ENCODE measurements at regions not wholly inside any gene's neighbourhood (a gene's known extent, or its start where the extent isn't known, plus 50 kb on each side); places are given as distances from the start of the nearest gene placed in this dataset.

- H3K27me3 ChIP-seq (replicated peaks; ENCODE audit: control insufficient read depth, insufficient read depth, low read length): no peaks in the 10 kb centered on the region
- H3K4me1 ChIP-seq (ENCODE audit: control insufficient read depth, insufficient read depth, low read length): no peaks in the 10 kb centered on the region
- no peaks in the 10 kb centered on the region for H3K9me3 ChIP-seq (ENCODE audit: control insufficient read depth, low read length)
- H3K4me3 ChIP-seq (ENCODE audit: low read length): no peak overlapping the region
- no peak for DNase-seq (ENCODE audit: low read depth)
- no peaks in the 10 kb centered on the region for H3K36me3 ChIP-seq (ENCODE audit: control insufficient read depth, insufficient read depth, low read length, severe bottlenecking)
- no peak overlapping the region for H3K9ac ChIP-seq (ENCODE audit: low read length)
Observed at GRCh38 chr9:2281031-2281802, 266.1 kb downstream of the SMARCA2 start.

DNA sequence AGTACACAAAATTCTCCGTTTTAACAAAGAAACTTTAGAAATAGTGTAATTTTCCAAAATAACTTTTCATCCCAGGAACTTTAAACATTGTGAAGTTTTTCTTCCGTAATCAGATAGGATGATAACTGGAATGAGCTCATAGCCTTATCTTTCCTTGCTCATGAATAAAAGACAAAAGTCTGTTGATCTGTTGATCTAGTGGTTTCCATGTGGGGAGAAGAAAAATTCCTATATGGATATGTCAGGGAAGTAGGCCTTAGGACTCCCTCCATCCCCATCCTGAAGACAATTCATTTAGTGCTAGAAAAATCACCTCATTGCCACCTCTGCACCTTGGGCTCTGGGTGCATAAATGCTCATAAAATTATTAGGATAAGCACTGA, 266.6 kb downstream of the SMARCA2 start:
- H3K9ac ChIP-seq (ENCODE audit: low read length): no peak overlapping the region
- H3K9me3 ChIP-seq (ENCODE audit: control insufficient read depth, low read length): no peaks in the 10 kb centered on the region
- no peak for DNase-seq (ENCODE audit: low read depth)
- H3K4me1 ChIP-seq (ENCODE audit: control insufficient read depth, insufficient read depth, low read length): no peaks in the 10 kb centered on the region
- no peaks in the 10 kb centered on the region for H3K27me3 ChIP-seq (replicated peaks; ENCODE audit: control insufficient read depth, insufficient read depth, low read length)
- no peak overlapping the region for H3K4me3 ChIP-seq (ENCODE audit: low read length)
- H3K36me3 ChIP-seq (ENCODE audit: control insufficient read depth, insufficient read depth, low read length, severe bottlenecking): no peaks in the 10 kb centered on the region

- no peaks in the 10 kb centered on the region for H3K9me3 ChIP-seq (ENCODE audit: control insufficient read depth, low read length)
- no peaks in the 10 kb centered on the region for H3K36me3 ChIP-seq (ENCODE audit: control insufficient read depth, insufficient read depth, low read length, severe bottlenecking)
- H3K27me3 ChIP-seq (replicated peaks; ENCODE audit: control insufficient read depth, insufficient read depth, low read length): peaks cover 5% of the 10 kb centered on the region
- no peak overlapping the region for H3K9ac ChIP-seq (ENCODE audit: low read length)
- H3K4me3 ChIP-seq (ENCODE audit: low read length): no peak overlapping the region
- no peaks in the 10 kb centered on the region for H3K4me1 ChIP-seq (ENCODE audit: control insufficient read depth, insufficient read depth, low read length)
- no peak for DNase-seq (ENCODE audit: low read depth)
Observed at GRCh38 chr9:2284770-2285169, 269.6 kb downstream of the SMARCA2 start.

DNA sequence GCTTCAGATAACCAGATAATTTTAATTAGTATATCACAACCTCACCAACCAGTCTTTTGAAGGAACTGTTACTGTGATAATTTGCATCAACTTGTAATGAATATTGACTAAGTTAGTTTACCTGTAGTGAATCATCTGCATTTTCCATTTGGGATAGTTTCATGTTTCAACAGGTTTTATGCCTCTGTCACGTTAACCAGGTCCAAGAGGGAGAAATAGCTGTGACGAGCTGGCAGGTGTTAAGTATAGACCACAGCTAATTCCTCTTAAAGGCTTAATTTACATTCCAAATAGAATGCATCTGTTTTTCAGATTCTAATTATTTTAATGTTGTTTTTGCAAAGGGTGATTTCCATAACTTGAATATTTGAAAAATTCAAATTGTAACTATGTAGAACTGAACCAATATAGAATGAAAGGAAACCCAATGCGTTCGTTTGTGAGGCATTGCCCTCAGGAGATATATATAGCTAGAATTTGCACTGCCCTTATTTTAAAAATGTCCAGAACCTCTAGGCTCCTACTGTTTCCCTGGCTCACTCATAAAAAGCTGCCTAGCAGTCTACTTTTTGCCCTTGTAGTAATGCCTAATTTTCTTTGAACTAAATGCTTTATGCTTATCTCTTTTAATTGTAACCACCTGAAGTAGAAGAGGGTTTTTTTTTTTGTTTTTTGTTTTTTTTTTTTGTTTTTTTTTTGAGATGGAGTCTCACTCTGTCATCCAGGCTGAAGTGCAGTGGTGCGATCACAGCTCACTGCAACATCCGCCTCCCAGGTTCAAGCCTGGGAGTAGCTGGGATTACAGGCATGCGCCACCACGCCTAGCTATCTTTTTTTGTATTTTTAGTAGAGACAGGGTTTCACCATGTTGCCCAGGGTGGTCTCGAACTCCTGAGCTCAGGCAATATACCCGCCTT, 270.5 kb downstream of the SMARCA2 start:
- Histone ChIP-seq H3K9me3 (ENCODE audit: control insufficient read depth, low read length) (no peaks in the 10 kb centered on the region), H3K9ac (ENCODE audit: low read length) (no peak overlapping the region), H3K27me3 (replicated peaks; ENCODE audit: control insufficient read depth, insufficient read depth, low read length) (peaks cover 5% of the 10 kb centered on the region), H3K4me3 (ENCODE audit: low read length) (no peak overlapping the region), H3K36me3 (ENCODE audit: control insufficient read depth, insufficient read depth, low read length, severe bottlenecking) (no peaks in the 10 kb centered on the region), H3K4me1 (ENCODE audit: control insufficient read depth, insufficient read depth, low read length) (peaks cover 5% of the 10 kb centered on the region)
- DNase-seq (ENCODE audit: low read depth): no peak

DNA sequence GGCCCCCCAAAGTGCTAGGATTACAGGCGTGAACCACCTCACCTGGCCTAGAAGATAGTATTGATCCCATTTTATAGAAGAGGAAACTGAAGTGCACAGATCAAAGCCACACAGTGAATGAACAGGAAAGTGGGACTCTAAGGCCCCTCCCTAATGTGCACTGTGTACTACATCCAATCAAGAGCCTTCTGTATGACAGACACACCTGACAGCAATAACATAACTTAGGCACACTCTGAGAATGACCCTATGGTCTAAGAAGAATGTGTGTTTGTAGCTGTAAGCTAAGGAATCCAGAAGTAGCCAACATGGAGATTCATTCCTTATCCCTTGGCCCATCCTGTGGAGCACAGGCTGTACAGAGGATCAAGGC, 271.2 kb downstream of the SMARCA2 start:
- no peak overlapping the region for H3K4me3 ChIP-seq (ENCODE audit: low read length)
- no peaks in the 10 kb centered on the region for H3K36me3 ChIP-seq (ENCODE audit: control insufficient read depth, insufficient read depth, low read length, severe bottlenecking)
- H3K9me3 ChIP-seq (ENCODE audit: control insufficient read depth, low read length): no peaks in the 10 kb centered on the region
- peaks cover 5% of the 10 kb centered on the region for H3K27me3 ChIP-seq (replicated peaks; ENCODE audit: control insufficient read depth, insufficient read depth, low read length)
- peaks cover 5% of the 10 kb centered on the region for H3K4me1 ChIP-seq (ENCODE audit: control insufficient read depth, insufficient read depth, low read length)
- H3K9ac ChIP-seq (ENCODE audit: low read length): no peak overlapping the region
- no peak for DNase-seq (ENCODE audit: low read depth)

GRCh38 chr9:2286825-2287455, 271.8 kb downstream of the SMARCA2 start:
- Histone ChIP-seq H3K9me3 (ENCODE audit: control insufficient read depth, low read length) (no peaks in the 10 kb centered on the region), H3K9ac (ENCODE audit: low read length) (no peak overlapping the region), H3K4me3 (ENCODE audit: low read length) (no peak overlapping the region), H3K4me1 (ENCODE audit: control insufficient read depth, insufficient read depth, low read length) (peaks cover 5% of the 10 kb centered on the region), H3K27me3 (replicated peaks; ENCODE audit: control insufficient read depth, insufficient read depth, low read length) (peaks cover 5% of the 10 kb centered on the region), H3K36me3 (ENCODE audit: control insufficient read depth, insufficient read depth, low read length, severe bottlenecking) (no peaks in the 10 kb centered on the region)
- no peak for DNase-seq (ENCODE audit: low read depth)

DNA sequence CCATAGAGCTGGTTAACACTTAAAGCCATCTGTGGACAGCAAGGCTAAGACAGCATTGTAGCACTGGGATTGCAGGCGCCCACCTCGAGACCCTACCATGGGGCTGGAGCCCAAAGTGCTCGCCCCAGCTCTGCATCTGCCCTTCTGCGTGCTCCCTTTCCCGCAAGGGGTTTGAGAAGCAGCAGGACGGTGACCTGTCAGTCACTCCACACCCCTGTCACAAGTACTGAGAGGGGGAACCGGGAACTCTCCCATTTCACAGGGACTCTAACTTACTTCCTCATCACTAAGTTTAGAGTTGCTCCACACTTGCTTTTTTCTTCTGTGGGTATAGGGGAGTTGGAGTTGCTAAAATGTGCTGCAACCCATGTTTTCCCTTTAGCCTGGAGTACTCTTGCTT, 273.2 kb downstream of the SMARCA2 start:
- Histone ChIP-seq H3K27me3 (replicated peaks; ENCODE audit: control insufficient read depth, insufficient read depth, low read length) (peaks cover 5% of the 10 kb centered on the region), H3K9ac (ENCODE audit: low read length) (no peak overlapping the region)
- DNase-seq (ENCODE audit: low read depth): no peak

DNA sequence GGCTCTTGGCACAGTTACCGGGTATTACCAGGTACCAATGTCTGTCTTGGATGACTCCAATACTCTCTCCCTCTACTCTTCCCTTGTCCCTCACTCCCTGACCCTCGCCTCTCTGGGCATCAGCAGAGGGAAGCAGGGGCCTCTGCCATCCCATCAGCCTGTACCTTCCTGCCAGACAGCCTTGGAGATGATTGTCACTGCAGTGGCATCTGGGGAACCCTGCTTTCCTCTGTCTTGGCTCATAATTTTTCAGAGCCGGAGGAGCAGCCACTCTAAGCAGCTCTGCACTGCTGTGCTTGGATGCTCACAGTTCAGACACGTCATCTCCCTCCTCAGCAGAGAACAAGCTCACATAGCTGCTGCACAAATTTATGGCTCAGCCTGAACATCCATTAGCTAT, 274.1 kb downstream of the SMARCA2 start:
- DNase-seq (ENCODE audit: low read depth): no peak
- Histone ChIP-seq H3K36me3 (ENCODE audit: control insufficient read depth, insufficient read depth, low read length, severe bottlenecking) (no peaks in the 10 kb centered on the region), H3K9me3 (ENCODE audit: control insufficient read depth, low read length) (no peaks in the 10 kb centered on the region), H3K4me1 (ENCODE audit: control insufficient read depth, insufficient read depth, low read length) (peaks cover 8% of the 10 kb centered on the region), H3K4me3 (ENCODE audit: low read length) (no peak overlapping the region), H3K9ac (ENCODE audit: low read length) (no peak overlapping the region), H3K27me3 (replicated peaks; ENCODE audit: control insufficient read depth, insufficient read depth, low read length) (peaks cover 5% of the 10 kb centered on the region)

More for the DNA sequence above, 273.2 kb downstream of the SMARCA2 start:
- Histone ChIP-seq H3K36me3 (ENCODE audit: control insufficient read depth, insufficient read depth, low read length, severe bottlenecking) (no peaks in the 10 kb centered on the region), H3K4me1 (ENCODE audit: control insufficient read depth, insufficient read depth, low read length) (peaks cover 8% of the 10 kb centered on the region), H3K9me3 (ENCODE audit: control insufficient read depth, low read length) (no peaks in the 10 kb centered on the region), H3K4me3 (ENCODE audit: low read length) (no peak overlapping the region)

- no peaks in the 10 kb centered on the region for H3K36me3 ChIP-seq (ENCODE audit: control insufficient read depth, insufficient read depth, low read length, severe bottlenecking)
- H3K4me1 ChIP-seq (ENCODE audit: control insufficient read depth, insufficient read depth, low read length): peaks cover 8% of the 10 kb centered on the region
- H3K9ac ChIP-seq (ENCODE audit: low read length): no peak overlapping the region
- H3K27me3 ChIP-seq (replicated peaks; ENCODE audit: control insufficient read depth, insufficient read depth, low read length): peaks cover 5% of the 10 kb centered on the region
- no peaks in the 10 kb centered on the region for H3K9me3 ChIP-seq (ENCODE audit: control insufficient read depth, low read length)
- H3K4me3 ChIP-seq (ENCODE audit: low read length): no peak overlapping the region
- DNase-seq (ENCODE audit: low read depth): no peak
Observed at GRCh38 chr9:2290382-2290781, 275.2 kb downstream of the SMARCA2 start.

DNA sequence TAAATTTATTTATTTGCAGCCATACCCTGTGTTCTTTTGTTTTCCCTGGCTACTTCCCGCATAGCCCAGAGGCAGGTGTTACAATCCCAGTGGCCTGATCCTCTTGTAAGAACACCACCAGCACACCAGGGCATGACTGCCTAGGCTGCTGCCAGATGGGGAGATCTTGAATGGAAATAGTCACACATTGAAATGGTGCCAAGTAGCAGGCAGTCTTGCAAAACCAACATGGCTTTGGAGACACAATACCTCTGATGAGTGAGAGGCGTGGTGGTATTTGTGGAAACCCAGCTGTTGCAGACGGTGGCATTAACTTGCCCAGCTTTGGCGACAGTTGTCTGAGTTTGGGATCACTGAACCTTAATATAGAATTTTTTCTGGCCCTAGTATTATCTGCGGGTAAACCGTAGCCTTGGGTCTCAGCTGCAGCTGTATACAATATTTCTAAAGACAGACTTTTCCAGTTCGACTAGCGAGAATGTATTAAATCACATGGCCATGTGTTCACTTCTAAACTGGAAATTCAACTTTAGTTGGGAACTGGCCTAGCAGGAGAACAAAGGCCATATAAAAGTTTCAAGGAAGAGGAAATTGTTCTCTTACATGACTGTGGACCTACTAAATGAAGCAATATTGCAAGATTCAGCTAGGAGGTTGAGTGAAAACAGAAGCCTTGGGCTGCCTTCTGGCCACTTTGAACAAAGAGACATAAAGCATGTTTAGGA, 277.0 kb downstream of the SMARCA2 start:
- Histone ChIP-seq H3K9ac (ENCODE audit: low read length) (no peak overlapping the region), H3K4me1 (ENCODE audit: control insufficient read depth, insufficient read depth, low read length) (peaks cover 8% of the 10 kb centered on the region), H3K36me3 (ENCODE audit: control insufficient read depth, insufficient read depth, low read length, severe bottlenecking) (no peaks in the 10 kb centered on the region), H3K27me3 (replicated peaks; ENCODE audit: control insufficient read depth, insufficient read depth, low read length) (peaks cover 5% of the 10 kb centered on the region), H3K4me3 (ENCODE audit: low read length) (no peak overlapping the region), H3K9me3 (ENCODE audit: control insufficient read depth, low read length) (no peaks in the 10 kb centered on the region)
- peak; percentile 10 for DNase-seq (ENCODE audit: low read depth)

GRCh38 chr9:2292733-2293132, 277.6 kb downstream of the SMARCA2 start:
- Histone ChIP-seq H3K27me3 (replicated peaks; ENCODE audit: control insufficient read depth, insufficient read depth, low read length) (peaks cover under 1% of the 10 kb centered on the region), H3K4me1 (ENCODE audit: control insufficient read depth, insufficient read depth, low read length) (peaks cover 10% of the 10 kb centered on the region), H3K9ac (ENCODE audit: low read length) (no peak overlapping the region), H3K36me3 (ENCODE audit: control insufficient read depth, insufficient read depth, low read length, severe bottlenecking) (no peaks in the 10 kb centered on the region), H3K4me3 (ENCODE audit: low read length) (no peak overlapping the region), H3K9me3 (ENCODE audit: control insufficient read depth, low read length) (no peaks in the 10 kb centered on the region)
- no peak for DNase-seq (ENCODE audit: low read depth)
